Astrocyte (in vitro differentiated cells and primary cell): ENCODE measurements at regions not wholly inside any gene's neighbourhood (a gene's known extent, or its start where the extent isn't known, plus 50 kb on each side); places are given as distances from the start of the nearest gene placed in this dataset.

Experiments
- CTCF ChIP-seq: IDR thresholded peaks from 2 replicates; pipeline ENCODE4 v1.5.1; 2011; ENCODE audit warnings: low read depth, mild to moderate bottlenecking, inconsistent platforms, low read length, moderate library complexity; ENCODE audit not compliant: insufficient read depth
- EZH2 ChIP-seq: IDR thresholded peaks from 2 replicates; pipeline ENCODE4 v1.6.1; 2012; ENCODE audit warnings: mild to moderate bottlenecking, low read length, inconsistent platforms; ENCODE audit not compliant: insufficient read depth

GRCh38 chr12:45633733-45634132 lies 95.8 kb upstream of the ARID2 start:
- TF ChIP-seq CTCF (no peak), EZH2 (no peak)
